B cell (primary cell): ENCODE measurements at regions not wholly inside any gene's neighbourhood (a gene's known extent, or its start where the extent isn't known, plus 50 kb on each side); places are given as distances from the start of the nearest gene placed in this dataset.

Experiments
- ATAC-seq: fragments of 200-7000 bp; cut with Tn5 transposase; one replicate; pipeline ENCODE4 v1.10.0; 2021; ENCODE audit warnings: low read depth, mild to moderate bottlenecking, moderate number of reproducible peaks, moderate library complexity
- CTCF ChIA-PET: fragments of 350-600 bp; sonication (Branson Sonifier 250); formaldehyde crosslinking; loops from one replicate; lab custom pipeline; 2021; ENCODE audit warnings: antibody characterized with exemption, inconsistent platforms; lab: Charles Lee
- POLR2A ChIA-PET: fragments of 350-600 bp; sonication (Branson Sonifier 250); formaldehyde crosslinking; loops from one replicate; lab custom pipeline; 2021; ENCODE audit warnings: antibody characterized with exemption; lab: Charles Lee
- DNase-seq: peaks from one replicate; pipeline ENCODE4 v3.0.0; 2013
- H2AFZ ChIP-seq: 2 replicates; pipeline ENCODE4 v1.6.1; 2012; ENCODE audit warnings: mild to moderate bottlenecking, low read depth, low read length; ENCODE audit not compliant: insufficient read depth, poor library complexity, severe bottlenecking
- H3K27ac ChIP-seq, 2 donors: 1 replicate in 1 of 2; 2 replicates in 1 of 2; pipeline ENCODE4 v1.5.1; 2012 to 2013; ENCODE audit warnings: low read length in 2 of 2, mild to moderate bottlenecking in 2 of 2, moderate library complexity in 1 of 2
- H3K27me3 ChIP-seq, 4 experiments: fragments of 200-600 bp in 1 of 4; sonication (generic) in 1 of 4; replicated peaks in 1 of 4; 1 replicate in 2 of 4; 2 replicates in 2 of 4; pipeline versions ENCODE4 v1.6.1 to v1.7.0; 2013 to 2016; ENCODE audit warnings: low read length in 3 of 4, mild to moderate bottlenecking in 2 of 4, mixed read lengths in 1 of 4, moderate library complexity in 1 of 4; ENCODE audit not compliant: insufficient read depth in 4 of 4, control insufficient read depth in 3 of 4; ENCODE audit errors: control extremely low read depth in 1 of 4
- H3K36me3 ChIP-seq, 2 experiments: replicated peaks in 1 of 2; 1 replicate in 1 of 2; 2 replicates in 1 of 2; pipeline versions ENCODE4 v1.6.1 to v1.7.1; 2013; ENCODE audit warnings: low read length in 1 of 2; ENCODE audit not compliant: insufficient read depth in 2 of 2, control insufficient read depth in 1 of 2; ENCODE audit errors: control extremely low read depth in 1 of 2, extremely low read depth in 1 of 2
- H3K4me1 ChIP-seq, 2 donors: fragments of 200-600 bp in 1 of 2; sonication (generic) in 1 of 2; 1 replicate in 1 of 2; 2 replicates in 1 of 2; pipeline versions ENCODE4 v1.5.1 to v1.6.1; 2013 to 2017; ENCODE audit warnings: low read length in 2 of 2; ENCODE audit not compliant: control insufficient read depth in 2 of 2, insufficient read depth in 2 of 2
- H3K4me2 ChIP-seq: replicated peaks from 2 replicates; pipeline ENCODE3; 2012; ENCODE audit warnings: mild to moderate bottlenecking, low read depth, low read length; ENCODE audit not compliant: poor library complexity, severe bottlenecking
- H3K4me3 ChIP-seq, 5 experiments: fragments of 200-600 bp in 1 of 5; sonication (generic) in 1 of 5; 1 replicate in 3 of 5; 2 replicates in 2 of 5; pipeline versions ENCODE4 v1.5.1 to v1.7.0; 2011 to 2016; ENCODE audit warnings: low read length in 4 of 5, mild to moderate bottlenecking in 4 of 5, low read depth in 2 of 5, control low read depth in 1 of 5, moderate library complexity in 1 of 5; ENCODE audit not compliant: insufficient read depth in 1 of 5; ENCODE audit errors: control extremely low read depth in 1 of 5, extremely low read depth in 1 of 5
- H3K79me2 ChIP-seq: fragments of 200-600 bp; sonication (generic); one replicate; pipeline ENCODE4 v1.6.0; 2016; ENCODE audit warnings: low read length; ENCODE audit not compliant: control insufficient read depth, insufficient read depth
- H3K9ac ChIP-seq: fragments of 200-600 bp; sonication (generic); 2 replicates; pipeline ENCODE4 v1.6.1; 2017; ENCODE audit warnings: mild to moderate bottlenecking, low read length, moderate library complexity
- H3K9me3 ChIP-seq, 3 donors: one replicate each; pipeline versions ENCODE4 v1.6.1 to v1.7.1; 2013; ENCODE audit warnings: low read length in 2 of 3; ENCODE audit not compliant: control insufficient read depth in 2 of 3, insufficient read depth in 1 of 3; ENCODE audit errors: control extremely low read depth in 1 of 3
- H4K20me1 ChIP-seq: 2 replicates; pipeline ENCODE4 v1.6.0; 2012; ENCODE audit warnings: mild to moderate bottlenecking, low read length; ENCODE audit not compliant: insufficient read depth, control insufficient read depth, poor library complexity, severe bottlenecking
- H3K27ac Mint-ChIP-seq: one replicate; pipeline ENCODE4 v1.8.0; 2021; ENCODE audit warnings: mixed read lengths
- H3K27me3 Mint-ChIP-seq: one replicate; pipeline ENCODE4 v1.8.0; 2021; ENCODE audit warnings: mixed read lengths
- H3K4me1 Mint-ChIP-seq: one replicate; pipeline ENCODE4 v1.8.0; 2021; ENCODE audit warnings: mixed read lengths
- H3K4me3 Mint-ChIP-seq: one replicate; pipeline ENCODE4 v1.8.0; 2021; ENCODE audit warnings: mixed read lengths
- H3K9me3 Mint-ChIP-seq: one replicate; pipeline ENCODE4 v1.8.0; 2022; ENCODE audit warnings: mixed read lengths; ENCODE audit not compliant: insufficient read depth
- CTCF ChIP-seq: fragments of 200-600 bp; IDR thresholded peaks from one replicate; pipeline ENCODE4 v1.8.0; 2022; ENCODE audit warnings: antibody characterized with exemption, mild to moderate bottlenecking
- EZH2 ChIP-seq: IDR thresholded peaks from 2 replicates; pipeline ENCODE4 v1.6.1; 2012; ENCODE audit warnings: borderline replicate concordance, low read depth, mild to moderate bottlenecking, moderate library complexity, low read length; ENCODE audit not compliant: insufficient read depth, poor library complexity, severe bottlenecking
- WGBS: methylation state at CpG from one replicate; pipeline ENCODE4 v1.1.5; 2013; ENCODE audit warnings: missing lambda C conversion rate; ENCODE audit not compliant: insufficient coverage; 5-methylcytosine and 5-hydroxymethylcytosine counted together
- intact Hi-C: fragments of 100-400 bp; cut with micrococcal nuclease; formaldehyde crosslinking; loops from one replicate; pipeline ENCODE4 v1.10.0; 2022

- Histone ChIP-seq H4K20me1 (no peaks in the 10 kb centered on the region), H3K4me1 (no peaks in the 10 kb centered on the region), H3K27ac (no peak overlapping the region), H3K4me3 (no peak overlapping the region), H3K79me2 (no peaks in the 10 kb centered on the region), H3K36me3 (no peaks in the 10 kb centered on the region), H2AFZ (no peak overlapping the region), H3K9me3 (no peaks in the 10 kb centered on the region), H3K9ac (no peak overlapping the region), H3K27me3 (no peaks in the 10 kb centered on the region), H3K4me2 (no peak overlapping the region)
- Mint-ChIP-seq H3K4me1 (no peaks in the 10 kb centered on the region), H3K27me3 (peaks cover 3% of the 10 kb centered on the region), H3K27ac (no peak overlapping the region), H3K9me3 (no peaks in the 10 kb centered on the region), H3K4me3 (no peak overlapping the region)
- ATAC-seq (no peak), DNase-seq (no peak)
- ChIA-PET CTCF (no interaction called here), POLR2A (no interaction called here)
- intact Hi-C loops, result no loop called here
- TF ChIP-seq CTCF (no peak), EZH2 (no peak)
Observed at GRCh38 chr13:79825959-79826358, 345.0 kb downstream of the NDFIP2 start.

GRCh38 chr13:79815041-79815440 lies 334.1 kb downstream of the NDFIP2 start:
- Mint-ChIP-seq H3K27ac (no peak overlapping the region), H3K4me3 (no peak overlapping the region), H3K4me1 (peaks cover 28% of the 10 kb centered on the region), H3K27me3 (no peaks in the 10 kb centered on the region), H3K9me3 (peaks cover 3% of the 10 kb centered on the region)
- POLR2A ChIA-PET, result no interaction called here
- Histone ChIP-seq H2AFZ (no peak overlapping the region), H3K9ac (no peak overlapping the region), H3K4me3 (no peak overlapping the region), H3K4me2 (no peak overlapping the region), H4K20me1 (no peaks in the 10 kb centered on the region), H3K4me1 (peaks cover 20% of the 10 kb centered on the region in 2 donors), H3K27ac (no peak overlapping the region), H3K79me2 (no peaks in the 10 kb centered on the region), H3K27me3 (no peaks in the 10 kb centered on the region), H3K9me3 (no peaks in the 10 kb centered on the region), H3K36me3 (no peaks in the 10 kb centered on the region)
- no CpG with 5 or more reads among the region's 1 CpG for WGBS
- no peak for ATAC-seq
- no peak for DNase-seq
- CTCF ChIA-PET, result no interaction called here
- TF ChIP-seq CTCF, result no peak
- TF ChIP-seq EZH2, result no peak
- intact Hi-C loops, result loop anchor here (10.0 kb wide), 1 partner anchor 230 kb away; no protein-coding TSS in a partner anchor
